NB4 (cell line): ENCODE measurements at regions not wholly inside any gene's neighbourhood (a gene's known extent, or its start where the extent isn't known, plus 50 kb on each side); places are given as distances from the start of the nearest gene placed in this dataset.

ENCODE experiments used
- POLR2A ChIP-seq: IDR thresholded peaks from 2 replicates; pipeline ENCODE4 v1.6.1; 2011; ENCODE audit warnings: mild to moderate bottlenecking; ENCODE audit not compliant: insufficient read length; ENCODE audit errors: extremely low read depth
- TF ChIP-seq, protein P1 (sequence below): IDR thresholded peaks from one replicate; pipeline ENCODE4 v1.5.1; 2012; ENCODE audit warnings: low read depth, low read length

GRCh38 chr16:13332713-13333255 is 431.4 kb downstream of the SHISA9 start:
- TF ChIP-seq POLR2A = no peak
- TF ChIP-seq, protein P1, sequence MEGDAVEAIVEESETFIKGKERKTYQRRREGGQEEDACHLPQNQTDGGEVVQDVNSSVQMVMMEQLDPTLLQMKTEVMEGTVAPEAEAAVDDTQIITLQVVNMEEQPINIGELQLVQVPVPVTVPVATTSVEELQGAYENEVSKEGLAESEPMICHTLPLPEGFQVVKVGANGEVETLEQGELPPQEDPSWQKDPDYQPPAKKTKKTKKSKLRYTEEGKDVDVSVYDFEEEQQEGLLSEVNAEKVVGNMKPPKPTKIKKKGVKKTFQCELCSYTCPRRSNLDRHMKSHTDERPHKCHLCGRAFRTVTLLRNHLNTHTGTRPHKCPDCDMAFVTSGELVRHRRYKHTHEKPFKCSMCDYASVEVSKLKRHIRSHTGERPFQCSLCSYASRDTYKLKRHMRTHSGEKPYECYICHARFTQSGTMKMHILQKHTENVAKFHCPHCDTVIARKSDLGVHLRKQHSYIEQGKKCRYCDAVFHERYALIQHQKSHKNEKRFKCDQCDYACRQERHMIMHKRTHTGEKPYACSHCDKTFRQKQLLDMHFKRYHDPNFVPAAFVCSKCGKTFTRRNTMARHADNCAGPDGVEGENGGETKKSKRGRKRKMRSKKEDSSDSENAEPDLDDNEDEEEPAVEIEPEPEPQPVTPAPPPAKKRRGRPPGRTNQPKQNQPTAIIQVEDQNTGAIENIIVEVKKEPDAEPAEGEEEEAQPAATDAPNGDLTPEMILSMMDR = no peak
